ENCODE measurements at regions not wholly inside any gene's neighbourhood (a gene's known extent, or its start where the extent isn't known, plus 50 kb on each side); places are given as distances from the start of the nearest gene placed in this dataset.

DNA sequence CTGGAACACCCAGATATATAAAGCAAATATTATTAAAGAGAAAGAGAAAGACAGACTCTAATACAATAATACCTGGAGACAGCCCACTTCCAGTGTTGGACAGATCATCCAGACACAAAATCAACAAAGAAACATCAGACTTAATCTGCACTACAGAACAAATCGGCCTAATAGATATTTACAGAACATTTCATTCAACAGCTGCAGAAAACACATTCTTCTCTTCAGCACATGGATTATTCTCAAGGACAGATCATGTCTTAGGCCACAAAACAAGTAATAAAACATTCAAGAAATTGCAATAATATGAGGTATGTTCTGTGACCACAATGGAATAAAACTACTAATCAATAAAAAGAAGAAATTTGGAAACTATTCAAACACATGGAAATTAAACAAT, 398.3 kb upstream of the DUSP10 start:
- TF ChIP-seq, protein P1, sequence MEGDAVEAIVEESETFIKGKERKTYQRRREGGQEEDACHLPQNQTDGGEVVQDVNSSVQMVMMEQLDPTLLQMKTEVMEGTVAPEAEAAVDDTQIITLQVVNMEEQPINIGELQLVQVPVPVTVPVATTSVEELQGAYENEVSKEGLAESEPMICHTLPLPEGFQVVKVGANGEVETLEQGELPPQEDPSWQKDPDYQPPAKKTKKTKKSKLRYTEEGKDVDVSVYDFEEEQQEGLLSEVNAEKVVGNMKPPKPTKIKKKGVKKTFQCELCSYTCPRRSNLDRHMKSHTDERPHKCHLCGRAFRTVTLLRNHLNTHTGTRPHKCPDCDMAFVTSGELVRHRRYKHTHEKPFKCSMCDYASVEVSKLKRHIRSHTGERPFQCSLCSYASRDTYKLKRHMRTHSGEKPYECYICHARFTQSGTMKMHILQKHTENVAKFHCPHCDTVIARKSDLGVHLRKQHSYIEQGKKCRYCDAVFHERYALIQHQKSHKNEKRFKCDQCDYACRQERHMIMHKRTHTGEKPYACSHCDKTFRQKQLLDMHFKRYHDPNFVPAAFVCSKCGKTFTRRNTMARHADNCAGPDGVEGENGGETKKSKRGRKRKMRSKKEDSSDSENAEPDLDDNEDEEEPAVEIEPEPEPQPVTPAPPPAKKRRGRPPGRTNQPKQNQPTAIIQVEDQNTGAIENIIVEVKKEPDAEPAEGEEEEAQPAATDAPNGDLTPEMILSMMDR (IDR thresholded peaks at IDR 0.05; ENCODE audit: insufficient read depth, low read depth, low read length) = no peak
- no peak for TF ChIP-seq EZH2 (IDR thresholded peaks at IDR 0.05; ENCODE audit: insufficient read depth, low read length)
